Activated T-helper 17 cell treated with anti-CD3 and anti-CD28 coated beads, Interleukin-2, amount 50 U/mL, for 72 hours (primary cell): ENCODE measurements at regions not wholly inside any gene's neighbourhood (a gene's known extent, or its start where the extent isn't known, plus 50 kb on each side); places are given as distances from the start of the nearest gene placed in this dataset.

Experiments used
- ATAC-seq: fragments of 150-1000 bp; cut with Tn5 transposase; replicated peaks from 2 replicates; pipeline ENCODE4 v1.10.0; 2021; ENCODE audit warnings: mild to moderate bottlenecking, moderate library complexity
- H3K27ac Mint-ChIP-seq: one replicate; pipeline ENCODE4 v1.8.0; 2022; ENCODE audit warnings: mixed read lengths
- H3K27me3 Mint-ChIP-seq: one replicate; pipeline ENCODE4 v1.8.0; 2022; ENCODE audit warnings: mixed read lengths
- H3K36me3 Mint-ChIP-seq: one replicate; pipeline ENCODE4 v1.8.0; 2022; ENCODE audit warnings: low read depth, mild to moderate bottlenecking, mixed read lengths
- H3K4me1 Mint-ChIP-seq: one replicate; pipeline ENCODE4 v1.8.0; 2022; ENCODE audit warnings: mixed read lengths
- H3K4me3 Mint-ChIP-seq: one replicate; pipeline ENCODE4 v1.8.0; 2022; ENCODE audit warnings: mild to moderate bottlenecking, mixed read lengths
- H3K9me3 Mint-ChIP-seq: one replicate; pipeline ENCODE4 v1.8.0; 2022; ENCODE audit warnings: mixed read lengths

DNA sequence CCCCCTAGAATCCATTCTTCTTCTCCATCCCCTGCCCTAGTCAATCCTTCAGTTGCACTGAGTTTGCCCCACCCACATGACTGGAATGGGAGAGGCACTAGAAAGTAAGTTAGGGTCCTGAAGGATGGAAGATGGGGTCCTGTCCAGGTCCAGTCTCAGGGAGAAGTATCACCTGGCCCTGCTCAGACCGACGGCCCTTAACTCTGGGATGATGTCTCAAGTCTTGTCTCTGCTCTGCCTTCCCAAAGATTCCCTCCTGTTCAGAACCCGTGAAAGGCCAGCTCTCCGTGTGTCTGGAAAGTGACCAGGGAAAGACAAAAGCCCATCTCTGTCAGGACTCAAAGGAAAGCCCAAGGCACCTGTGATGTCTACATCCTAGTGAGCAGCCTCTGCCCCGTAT is 88.8 kb downstream of the OAT start:
- Mint-ChIP-seq H3K4me3 (no peak overlapping the region), H3K9me3 (no peaks in the 10 kb centered on the region)

DNA sequence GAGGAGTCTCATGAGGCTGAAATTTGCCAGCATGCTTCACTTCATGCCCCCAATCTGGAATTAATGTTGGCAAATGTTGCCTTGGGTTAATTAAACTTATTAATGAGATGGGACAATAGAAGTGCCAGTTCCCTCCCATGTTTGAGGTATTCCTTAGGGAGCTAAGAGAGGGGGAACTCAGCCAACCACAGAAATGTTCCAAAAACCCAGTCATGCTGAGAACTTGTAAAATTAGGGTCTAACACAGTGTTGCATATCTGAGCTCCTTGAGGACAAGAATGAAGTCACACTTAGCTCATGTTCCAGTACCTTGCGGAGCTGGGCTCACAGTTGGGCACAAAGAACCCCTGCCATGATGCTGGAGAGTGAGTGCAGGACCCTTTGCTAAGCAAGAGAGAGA is 89.4 kb downstream of the OAT start:
- no peak for ATAC-seq
- Mint-ChIP-seq H3K9me3 (no peaks in the 10 kb centered on the region), H3K36me3 (no peaks in the 10 kb centered on the region), H3K4me3 (no peak overlapping the region), H3K27me3 (peaks cover 12% of the 10 kb centered on the region), H3K27ac (no peak overlapping the region), H3K4me1 (no peaks in the 10 kb centered on the region)

More for the DNA sequence above, 88.8 kb downstream of the OAT start:
- H3K36me3 Mint-ChIP-seq = no peaks in the 10 kb centered on the region
- no peak overlapping the region for H3K27ac Mint-ChIP-seq
- H3K4me1 Mint-ChIP-seq = no peaks in the 10 kb centered on the region
- H3K27me3 Mint-ChIP-seq = peaks cover 12% of the 10 kb centered on the region
- ATAC-seq = no peak

DNA sequence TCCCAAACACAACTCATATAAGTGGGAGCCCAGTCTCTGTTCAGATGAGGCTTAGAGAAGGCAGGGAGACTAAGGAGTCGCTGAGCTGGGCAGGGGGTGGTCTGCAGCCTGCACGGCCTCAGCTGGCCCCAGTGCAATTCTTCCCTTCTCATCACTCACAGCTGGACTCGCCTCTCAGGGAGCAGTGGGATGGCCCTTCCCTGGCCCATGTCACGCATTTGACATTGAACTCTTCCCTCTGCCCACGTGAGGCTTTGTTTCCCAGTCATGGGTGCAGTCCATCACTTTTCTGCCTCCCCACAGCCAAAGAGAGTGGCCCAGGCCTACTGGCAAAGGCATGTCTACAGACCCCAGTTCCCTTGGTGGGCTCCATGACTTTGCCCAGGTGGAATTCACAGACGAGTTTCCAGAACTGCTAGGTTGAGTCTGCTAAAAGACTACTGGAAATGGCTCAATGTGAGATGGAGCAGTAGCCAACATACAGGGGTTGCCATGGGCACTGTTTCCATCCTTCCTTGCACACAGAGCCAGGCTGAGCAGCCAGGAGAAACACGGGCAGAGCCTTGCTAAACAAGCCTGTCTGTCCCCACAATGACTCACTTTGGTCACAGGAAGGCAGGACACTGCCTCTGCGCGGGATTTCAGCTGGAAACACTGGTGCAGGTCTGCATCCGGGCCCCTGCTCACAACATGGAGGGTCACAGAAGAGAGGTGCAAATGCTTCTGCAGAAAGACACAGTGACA is 90.1 kb downstream of the OAT start:
- H3K27ac Mint-ChIP-seq = no peak overlapping the region
- no peaks in the 10 kb centered on the region for H3K36me3 Mint-ChIP-seq
- H3K4me1 Mint-ChIP-seq = no peaks in the 10 kb centered on the region
- peaks cover 12% of the 10 kb centered on the region for H3K27me3 Mint-ChIP-seq
- no peaks in the 10 kb centered on the region for H3K9me3 Mint-ChIP-seq
- no peak overlapping the region for H3K4me3 Mint-ChIP-seq
- ATAC-seq = no peak

DNA sequence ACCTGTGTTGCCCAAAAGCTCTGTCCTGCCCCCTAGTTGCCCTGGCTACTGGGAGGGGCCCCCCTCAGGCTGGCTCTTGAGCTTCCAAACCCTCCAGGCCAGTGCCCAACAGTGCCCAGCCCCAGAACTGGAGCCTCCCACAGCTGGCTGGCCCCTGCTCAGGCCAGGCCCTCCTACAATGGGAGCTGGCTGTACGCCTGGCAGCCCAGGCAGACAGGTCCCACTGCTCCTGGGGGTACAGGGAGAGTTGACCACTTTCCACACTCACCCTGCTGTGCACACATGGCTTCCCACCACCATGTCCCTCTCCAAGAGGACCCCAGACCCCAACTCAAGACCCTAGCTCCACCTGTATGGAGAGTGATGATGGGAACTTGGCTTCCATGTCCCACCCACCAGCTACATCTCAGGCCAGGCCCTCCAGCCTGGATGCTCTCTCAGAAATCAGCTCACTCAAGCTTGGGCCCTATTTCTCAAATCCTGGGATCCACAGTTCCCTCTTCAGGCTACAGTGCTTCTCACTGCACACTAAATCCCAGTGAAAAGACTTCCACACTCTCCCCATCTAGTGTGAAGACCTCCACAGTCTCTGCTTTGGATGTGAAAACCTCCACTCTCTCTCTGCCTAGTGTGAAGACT is 92.6 kb downstream of the OAT start:
- no peak for ATAC-seq
- Mint-ChIP-seq H3K9me3 (no peaks in the 10 kb centered on the region), H3K4me3 (no peak overlapping the region), H3K27ac (no peak overlapping the region), H3K27me3 (peaks cover 18% of the 10 kb centered on the region), H3K4me1 (no peaks in the 10 kb centered on the region), H3K36me3 (no peaks in the 10 kb centered on the region)

DNA sequence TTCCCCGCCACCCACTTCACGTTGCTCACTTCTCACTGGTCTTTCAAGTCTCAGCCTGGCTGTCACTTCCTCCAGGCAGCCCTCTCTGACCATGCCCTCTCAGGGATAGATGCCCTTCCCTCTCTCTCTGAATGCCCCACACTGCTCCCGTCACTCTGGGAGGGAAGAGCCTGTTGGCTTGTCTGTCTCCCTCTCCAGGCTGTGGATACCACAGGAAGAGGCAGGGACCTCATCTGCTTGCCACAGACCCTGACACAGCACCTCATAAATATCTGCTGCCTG is 93.1 kb downstream of the OAT start:
- H3K36me3 Mint-ChIP-seq = no peaks in the 10 kb centered on the region
- H3K4me3 Mint-ChIP-seq = no peak overlapping the region
- H3K4me1 Mint-ChIP-seq = no peaks in the 10 kb centered on the region
- ATAC-seq = no peak
- no peaks in the 10 kb centered on the region for H3K9me3 Mint-ChIP-seq
- H3K27ac Mint-ChIP-seq = no peak overlapping the region
- peaks cover 14% of the 10 kb centered on the region for H3K27me3 Mint-ChIP-seq

DNA sequence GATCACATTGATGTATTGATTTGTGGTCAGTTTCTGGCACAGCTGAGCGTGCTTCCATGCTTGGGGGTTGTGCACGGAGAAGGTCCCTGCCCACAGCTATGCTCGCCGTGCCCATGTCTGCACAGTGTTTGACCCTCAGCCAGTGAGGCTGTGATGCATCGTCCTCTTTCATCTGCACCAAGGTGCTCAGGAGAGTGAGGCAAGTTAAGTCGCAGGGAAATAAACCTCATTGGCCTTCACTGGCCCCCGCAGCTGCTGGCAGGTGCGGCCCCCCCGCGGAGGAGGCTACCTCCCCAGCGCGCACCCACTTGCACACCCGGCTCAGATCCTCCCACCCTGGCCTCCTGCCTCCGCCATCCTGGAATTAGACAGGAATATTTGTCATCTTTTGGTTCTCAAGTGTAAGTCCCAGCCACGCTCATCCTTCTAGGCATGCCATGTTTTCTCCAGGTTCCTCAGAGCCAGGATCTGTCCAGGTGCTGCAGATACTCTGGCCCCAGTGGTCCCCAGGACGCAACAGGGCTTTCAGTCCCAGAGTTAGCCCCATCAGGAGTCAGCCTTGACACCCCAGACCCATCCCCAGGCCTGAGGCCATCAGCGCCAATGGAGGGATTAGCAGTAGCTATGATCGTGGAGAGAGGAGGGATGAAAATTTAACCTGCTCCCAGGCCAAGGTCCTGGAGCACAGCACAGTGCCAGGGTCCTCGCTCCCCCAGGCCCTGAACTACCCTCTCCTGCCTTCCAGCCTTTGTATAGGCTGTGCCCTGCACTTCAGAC is 93.7 kb downstream of the OAT start:
- no peak for ATAC-seq
- H3K27ac Mint-ChIP-seq = no peak overlapping the region
- no peaks in the 10 kb centered on the region for H3K4me1 Mint-ChIP-seq
- H3K27me3 Mint-ChIP-seq = peaks cover 13% of the 10 kb centered on the region
- no peaks in the 10 kb centered on the region for H3K9me3 Mint-ChIP-seq
- no peaks in the 10 kb centered on the region for H3K36me3 Mint-ChIP-seq
- H3K4me3 Mint-ChIP-seq = no peak overlapping the region

DNA sequence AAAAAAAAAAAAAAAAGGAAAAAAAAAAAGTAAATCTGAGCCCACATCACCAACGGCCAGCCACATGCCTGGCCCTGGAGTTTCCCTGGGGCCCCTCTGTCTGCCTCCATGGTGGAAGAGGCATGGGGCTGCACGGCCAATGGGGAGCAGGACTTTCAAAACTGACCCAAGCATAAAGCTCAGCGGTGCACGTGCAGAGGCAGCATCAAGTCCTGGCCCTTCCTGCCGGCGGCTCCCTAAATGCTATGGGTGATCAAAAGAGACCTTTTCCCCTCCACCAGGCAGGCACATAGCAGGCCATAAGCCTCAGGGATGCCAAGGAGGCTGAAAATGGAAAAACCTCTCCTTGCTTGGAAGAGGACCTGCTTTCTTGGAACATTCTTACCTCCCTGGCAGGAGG is 94.3 kb downstream of the OAT start:
- Mint-ChIP-seq H3K27ac (no peak overlapping the region), H3K9me3 (no peaks in the 10 kb centered on the region), H3K4me3 (no peak overlapping the region), H3K4me1 (no peaks in the 10 kb centered on the region), H3K27me3 (peaks cover 13% of the 10 kb centered on the region), H3K36me3 (no peaks in the 10 kb centered on the region)
- no peak for ATAC-seq

DNA sequence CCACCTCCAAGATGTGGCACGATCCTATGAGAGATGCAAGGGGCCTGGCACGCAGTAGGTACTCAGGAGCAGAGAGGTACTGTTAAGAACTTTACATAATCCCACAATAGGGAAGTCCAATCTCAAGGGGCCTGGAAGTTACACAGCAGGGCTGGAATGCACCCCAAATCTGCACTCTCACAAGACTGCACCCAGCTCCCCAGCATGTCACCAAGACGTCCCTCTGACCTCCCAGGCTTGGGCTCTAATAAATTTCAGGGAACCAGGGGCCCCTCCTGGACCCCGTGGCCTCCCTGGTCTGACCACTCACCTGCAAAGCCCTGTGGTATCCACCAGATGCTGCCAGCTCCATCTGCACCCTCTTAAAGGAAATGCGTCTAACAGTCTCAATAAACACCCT is 94.9 kb downstream of the OAT start:
- peaks cover 13% of the 10 kb centered on the region for H3K27me3 Mint-ChIP-seq
- ATAC-seq = no peak
- no peaks in the 10 kb centered on the region for H3K4me1 Mint-ChIP-seq
- H3K9me3 Mint-ChIP-seq = no peaks in the 10 kb centered on the region
- H3K4me3 Mint-ChIP-seq = no peak overlapping the region
- H3K36me3 Mint-ChIP-seq = no peaks in the 10 kb centered on the region
- H3K27ac Mint-ChIP-seq = no peak overlapping the region

DNA sequence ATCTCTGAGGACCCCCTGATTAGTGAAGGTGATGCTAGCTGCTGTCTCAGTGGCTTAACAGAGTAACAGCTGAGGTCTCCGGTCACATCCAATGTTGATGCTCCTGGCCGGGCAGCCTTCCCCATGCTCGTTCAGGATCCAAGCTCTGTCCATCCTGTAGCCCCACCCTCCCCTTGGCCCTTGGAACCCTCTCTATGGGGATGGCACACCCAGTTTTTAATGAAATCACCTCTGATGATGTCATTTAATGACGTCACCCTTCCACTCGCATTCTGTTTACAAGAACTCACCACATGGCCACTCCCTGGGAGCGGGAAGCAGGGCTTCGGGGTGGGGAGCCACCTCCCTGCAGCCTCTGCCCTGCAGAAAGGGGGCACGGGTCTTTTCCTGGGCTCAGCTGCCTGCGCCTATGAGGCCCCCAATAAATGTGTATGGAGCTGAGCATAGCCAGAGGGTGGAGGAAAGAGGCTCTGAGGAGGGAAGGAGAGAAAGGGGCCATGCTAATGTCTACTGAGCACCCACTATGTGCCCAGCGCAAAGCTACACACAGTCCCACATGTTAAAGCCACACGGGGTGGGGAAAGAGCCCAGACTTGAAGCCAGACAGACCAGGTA is 95.5 kb downstream of the OAT start:
- Mint-ChIP-seq H3K36me3 (no peaks in the 10 kb centered on the region), H3K27ac (no peak overlapping the region), H3K27me3 (peaks cover 12% of the 10 kb centered on the region), H3K9me3 (no peaks in the 10 kb centered on the region), H3K4me3 (no peak overlapping the region), H3K4me1 (no peaks in the 10 kb centered on the region)
- ATAC-seq = no peak

DNA sequence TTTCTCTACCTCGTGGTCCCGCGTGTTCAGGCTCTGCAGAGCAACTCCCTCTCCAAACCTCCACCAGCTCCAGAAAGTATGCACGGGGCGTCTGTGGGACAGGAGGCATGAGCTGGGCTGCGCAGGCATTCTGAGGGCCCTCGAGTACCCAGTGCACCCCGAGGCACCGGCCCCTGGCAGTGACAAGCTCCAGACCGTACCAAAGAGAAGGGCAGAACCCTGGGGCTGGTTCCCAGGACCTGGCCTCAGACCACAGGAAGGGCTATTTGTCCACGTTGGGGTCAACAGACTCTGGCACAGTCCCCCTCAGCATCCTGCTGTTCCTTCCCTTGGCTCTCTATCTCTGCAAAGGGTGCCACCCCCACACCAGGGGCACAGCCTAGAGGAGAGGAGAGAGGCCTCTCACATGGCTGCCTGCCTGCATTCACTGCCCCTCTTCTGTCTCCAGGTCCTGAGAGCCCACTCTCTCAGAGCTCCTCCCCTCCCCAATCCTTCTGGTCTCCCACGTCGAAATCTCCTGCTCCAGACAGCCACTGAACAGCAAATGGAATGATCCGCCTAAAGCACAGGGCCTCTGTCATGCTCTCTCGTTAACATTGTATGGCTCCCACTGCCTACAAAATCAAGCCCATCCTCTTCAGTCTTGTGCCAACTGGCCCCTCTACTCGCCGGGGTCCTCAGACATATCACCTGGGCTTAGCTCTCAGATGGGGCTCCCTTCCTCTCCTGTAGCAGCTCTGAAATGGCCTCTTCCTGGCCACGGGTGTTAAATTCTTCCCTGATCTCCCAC is 96.3 kb downstream of the OAT start:
- Mint-ChIP-seq H3K36me3 (no peaks in the 10 kb centered on the region), H3K9me3 (no peaks in the 10 kb centered on the region), H3K27me3 (peaks cover 12% of the 10 kb centered on the region), H3K4me3 (no peak overlapping the region), H3K4me1 (no peaks in the 10 kb centered on the region), H3K27ac (no peak overlapping the region)
- no peak for ATAC-seq

DNA sequence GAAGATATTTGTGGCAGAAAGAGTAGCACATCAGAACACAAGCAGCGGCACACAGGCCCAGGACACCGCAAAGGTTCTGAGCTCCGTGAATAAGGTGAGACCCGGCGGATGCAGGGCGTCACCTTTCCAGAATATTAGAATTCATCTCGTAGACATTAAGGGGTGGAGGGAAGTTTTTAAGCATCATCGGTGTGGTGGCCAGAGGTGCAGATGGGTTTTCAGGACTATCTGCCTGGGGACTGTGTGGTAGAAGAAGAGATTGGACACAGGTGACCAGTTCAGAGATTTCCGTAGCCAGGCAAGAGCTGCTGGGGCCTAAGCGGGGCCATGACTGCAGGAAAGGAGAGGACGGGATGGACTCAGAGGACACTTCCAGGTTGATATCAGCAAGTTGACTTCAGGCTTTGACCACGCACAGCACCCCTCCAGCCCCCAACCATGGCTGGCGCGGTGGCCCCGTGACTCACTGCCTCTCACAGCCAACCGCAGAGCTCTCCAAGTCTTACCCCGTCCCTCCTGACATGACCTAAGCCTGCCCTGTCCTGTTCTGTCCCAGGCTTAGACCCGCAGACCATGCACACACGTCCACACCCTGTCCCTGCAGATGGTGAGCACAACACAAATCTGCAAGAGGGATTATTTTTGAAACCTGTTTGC is 97.2 kb downstream of the OAT start:
- Mint-ChIP-seq H3K27ac (no peak overlapping the region), H3K9me3 (no peaks in the 10 kb centered on the region), H3K4me1 (no peaks in the 10 kb centered on the region), H3K27me3 (peaks cover 9% of the 10 kb centered on the region), H3K4me3 (no peak overlapping the region), H3K36me3 (no peaks in the 10 kb centered on the region)
- no peak for ATAC-seq

DNA sequence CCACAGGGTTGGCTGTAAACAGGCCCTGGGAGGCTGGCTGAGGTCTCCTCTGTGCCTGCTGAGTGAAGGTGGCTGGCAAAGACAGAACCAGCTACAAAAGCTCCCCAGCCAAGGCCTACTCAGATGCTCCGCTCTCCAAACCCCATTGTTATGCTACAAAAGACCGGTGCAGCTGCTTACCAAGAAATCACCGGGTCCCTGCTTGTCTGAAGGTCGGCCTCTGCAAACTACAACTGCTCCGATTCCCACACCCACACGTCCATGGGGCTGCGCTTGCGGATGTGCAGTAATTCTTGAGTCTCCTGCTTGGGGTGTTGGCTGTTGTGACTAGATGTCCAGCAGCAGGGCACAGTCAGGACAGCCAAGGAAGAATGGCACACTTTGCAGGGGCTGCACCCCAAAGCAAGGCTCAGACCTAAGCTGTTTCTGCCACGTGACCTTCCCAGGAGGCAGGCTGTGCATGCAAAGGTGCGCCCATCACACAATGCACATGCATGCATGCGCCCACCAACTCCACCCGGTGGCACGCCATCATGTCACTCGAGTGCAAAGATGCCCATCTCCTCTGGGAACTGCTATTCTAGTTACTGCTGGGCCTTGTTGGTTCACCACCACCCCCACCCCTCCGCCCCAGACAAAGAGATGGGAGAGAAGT is 97.8 kb downstream of the OAT start:
- Mint-ChIP-seq H3K27me3 (peaks cover 9% of the 10 kb centered on the region), H3K4me3 (no peak overlapping the region), H3K4me1 (no peaks in the 10 kb centered on the region), H3K36me3 (no peaks in the 10 kb centered on the region), H3K9me3 (no peaks in the 10 kb centered on the region), H3K27ac (no peak overlapping the region)
- no peak for ATAC-seq

DNA sequence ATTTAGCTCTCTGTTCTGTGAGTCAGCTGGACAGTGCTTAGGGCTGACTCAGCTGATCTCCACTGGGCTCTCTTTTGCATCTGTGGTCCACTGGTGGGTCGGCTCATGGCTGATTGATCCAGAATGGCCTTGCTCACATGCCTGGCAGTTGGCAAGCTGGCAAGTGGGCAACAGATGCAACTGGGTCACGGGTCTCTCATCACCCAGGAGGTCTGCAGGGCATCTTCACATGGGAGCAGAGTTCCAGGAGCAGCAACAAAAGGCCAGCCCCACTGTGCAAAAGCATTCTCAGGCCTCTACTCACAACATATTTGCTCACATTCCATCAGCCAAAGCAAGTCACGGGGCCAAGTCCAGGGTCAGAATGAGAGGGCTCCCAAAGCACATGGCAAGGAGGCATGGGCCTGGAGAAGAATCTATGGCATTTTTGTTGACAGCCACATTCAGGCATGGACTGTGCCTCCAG is 98.8 kb downstream of the OAT start:
- H3K36me3 Mint-ChIP-seq = no peaks in the 10 kb centered on the region
- H3K27me3 Mint-ChIP-seq = peaks cover 9% of the 10 kb centered on the region
- no peak for ATAC-seq
- H3K9me3 Mint-ChIP-seq = no peaks in the 10 kb centered on the region
- H3K27ac Mint-ChIP-seq = no peak overlapping the region
- H3K4me3 Mint-ChIP-seq = no peak overlapping the region
- no peaks in the 10 kb centered on the region for H3K4me1 Mint-ChIP-seq
